Right renal pelvis (tissue), 4 donors: ENCODE measurements at regions not wholly inside any gene's neighbourhood (a gene's known extent, or its start where the extent isn't known, plus 50 kb on each side); places are given as distances from the start of the nearest gene placed in this dataset.

Source experiments
- DNase-seq, 4 donors: peaks; one replicate each; pipeline ENCODE4 v3.0.0-alpha.2; 2013; ENCODE audit warnings: low read depth in 4 of 4, low spot score in 3 of 4, missing footprints in 1 of 4

DNA sequence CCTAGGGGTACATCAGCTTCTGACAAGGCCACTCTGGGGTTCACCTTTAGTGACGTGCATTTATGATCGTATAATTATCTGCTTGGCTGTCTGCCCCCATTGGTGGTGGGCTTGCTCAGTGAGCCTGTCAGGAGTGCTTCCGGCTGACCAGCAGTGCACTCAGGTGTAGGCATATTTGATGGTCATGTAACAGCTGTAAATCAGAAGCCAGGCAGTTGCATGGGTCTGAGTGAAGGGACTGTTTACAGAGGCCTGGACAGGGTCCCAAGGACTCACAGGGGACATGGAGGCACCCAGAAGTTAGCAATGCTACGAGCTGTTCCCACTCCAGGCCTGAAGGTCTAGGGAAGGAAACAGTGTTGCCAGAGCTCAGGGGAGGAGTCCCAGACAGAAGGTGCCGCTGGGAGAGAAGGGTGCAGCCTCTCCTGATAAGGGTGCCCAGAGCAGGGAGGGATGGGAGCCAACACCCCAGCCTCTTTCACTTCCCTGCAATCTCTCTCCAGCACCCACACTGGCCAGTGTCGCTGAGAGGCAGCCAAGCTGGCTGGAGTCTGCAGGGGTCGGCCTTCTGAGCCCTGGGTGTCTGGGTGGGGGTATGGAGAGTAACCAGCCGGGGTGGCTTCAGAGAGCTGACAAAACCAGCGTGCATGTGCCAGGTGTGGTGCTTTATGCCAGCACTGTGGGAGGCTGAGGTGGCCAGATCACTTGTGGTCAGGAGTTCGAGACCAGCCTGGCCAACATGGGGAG is 61.3 kb upstream of the PRR23E start:
- DNase-seq: no peak

DNA sequence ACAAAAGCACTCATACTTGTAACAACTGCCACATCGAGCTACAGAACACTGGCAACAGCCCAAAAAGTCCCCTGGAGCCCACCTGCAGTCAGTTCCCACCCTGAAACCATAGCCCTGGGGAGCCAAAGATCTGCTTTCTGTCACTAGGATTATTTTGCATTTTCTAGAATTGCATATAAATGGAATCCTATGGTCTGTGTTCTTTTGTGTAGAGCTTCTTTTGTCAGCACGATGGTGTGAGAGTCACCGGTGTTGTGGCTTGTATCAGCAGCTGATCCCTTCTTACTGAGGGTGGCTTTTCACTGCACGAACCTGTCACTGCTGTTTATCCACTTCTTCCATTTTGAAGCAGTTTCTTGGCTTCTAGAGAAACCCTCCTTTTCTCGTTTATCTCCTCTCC is 60.1 kb upstream of the PRR23E start:
- DNase-seq: no peak

DNA sequence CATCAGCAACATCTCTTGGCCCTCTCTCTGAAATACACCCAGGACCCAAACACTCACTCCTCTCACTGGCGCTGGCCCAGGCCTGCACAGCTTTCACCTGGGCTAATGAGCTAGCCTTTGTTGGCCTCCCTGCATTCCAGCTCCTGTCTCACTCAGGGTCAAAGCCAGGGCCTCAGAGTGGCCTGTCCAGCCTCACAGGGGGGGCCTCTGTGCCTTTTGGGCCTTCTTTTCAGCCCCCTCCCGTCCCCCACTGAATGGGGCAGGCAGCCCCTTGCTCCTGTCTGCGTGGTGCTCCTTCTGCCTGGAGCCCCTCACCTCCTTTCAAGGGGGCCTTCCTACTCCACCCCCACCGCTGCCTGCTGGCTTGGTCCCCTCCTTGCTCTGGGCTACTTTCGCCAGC is 59.0 kb upstream of the PRR23E start:
- DNase-seq: no peak

DNA sequence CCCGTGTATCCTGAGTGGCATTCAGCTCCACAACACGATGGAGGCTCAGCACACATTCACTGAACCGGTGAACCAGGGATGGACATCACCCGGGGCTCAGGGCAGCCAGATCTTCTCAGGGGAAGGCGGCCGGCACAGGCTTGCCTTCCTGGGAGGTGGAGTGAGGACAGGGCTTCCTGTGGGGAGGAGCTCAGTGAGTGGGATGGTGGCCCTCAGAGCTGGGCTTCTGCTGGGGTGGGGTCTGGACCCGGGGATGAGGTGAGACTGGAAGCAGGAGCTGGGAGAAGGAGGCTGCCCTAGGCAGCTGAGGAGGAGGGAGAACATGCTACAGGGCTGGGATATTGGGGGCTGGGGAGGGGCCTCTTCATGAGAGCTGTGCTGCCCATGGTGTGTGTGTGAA is 58.5 kb upstream of the PRR23E start:
- no peak for DNase-seq

DNA sequence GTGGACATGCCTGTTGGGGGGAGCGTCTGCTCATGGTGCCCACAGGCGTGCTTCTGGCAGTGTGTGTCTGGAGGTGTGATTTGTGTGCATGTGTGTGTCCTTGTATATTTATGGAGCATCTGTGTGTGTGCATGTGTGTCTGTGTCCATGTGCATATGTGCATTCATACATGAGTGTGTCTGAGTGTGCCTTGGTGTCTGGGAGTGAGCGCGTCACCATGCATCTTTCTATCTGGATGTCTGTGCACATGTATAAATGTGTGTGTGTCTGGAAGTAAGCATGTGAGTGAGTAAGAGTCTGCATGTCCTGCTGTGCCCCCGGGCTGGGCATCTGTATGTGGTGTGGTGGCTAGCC is 58.1 kb upstream of the PRR23E start:
- no peak for DNase-seq

DNA sequence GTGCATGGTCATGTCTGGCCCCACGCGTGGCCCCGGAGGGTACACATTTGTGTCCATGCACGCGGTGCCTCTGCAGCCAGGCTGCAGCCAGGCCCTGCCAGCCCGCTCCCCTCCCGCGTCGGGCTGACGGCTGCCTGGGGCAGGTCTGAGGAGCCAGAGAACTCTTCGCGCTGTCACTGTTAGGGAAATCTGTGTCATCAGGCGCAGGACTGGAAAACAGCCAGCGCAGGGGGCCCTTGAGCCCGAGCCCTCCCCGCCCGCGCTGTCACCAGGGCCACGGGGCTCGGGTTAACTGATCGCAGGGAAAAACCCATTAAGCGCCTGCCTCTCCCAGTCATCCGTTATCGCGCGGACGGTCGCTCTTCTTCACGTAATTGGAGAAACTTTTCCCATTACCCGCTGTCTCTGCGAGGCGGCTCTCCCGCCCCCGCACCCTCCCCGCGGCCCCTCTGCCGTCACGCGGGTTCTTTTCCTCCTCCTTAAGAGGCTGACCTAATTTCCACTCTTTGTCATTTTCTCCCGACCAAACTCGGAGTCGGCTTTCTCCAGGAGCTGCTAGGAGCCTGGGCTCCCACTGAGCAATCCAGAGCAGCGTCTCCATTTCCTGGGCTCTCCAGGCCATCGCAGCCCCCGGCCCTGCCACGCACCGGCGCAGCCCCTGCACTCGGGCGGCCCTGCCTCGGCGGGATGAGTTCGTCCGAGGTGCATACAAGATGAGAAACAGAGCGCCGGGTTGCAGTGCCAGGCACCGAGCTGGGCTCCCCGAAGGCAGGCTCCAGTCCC is 57.5 kb upstream of the PRR23E start:
- DNase-seq: no peak

DNA sequence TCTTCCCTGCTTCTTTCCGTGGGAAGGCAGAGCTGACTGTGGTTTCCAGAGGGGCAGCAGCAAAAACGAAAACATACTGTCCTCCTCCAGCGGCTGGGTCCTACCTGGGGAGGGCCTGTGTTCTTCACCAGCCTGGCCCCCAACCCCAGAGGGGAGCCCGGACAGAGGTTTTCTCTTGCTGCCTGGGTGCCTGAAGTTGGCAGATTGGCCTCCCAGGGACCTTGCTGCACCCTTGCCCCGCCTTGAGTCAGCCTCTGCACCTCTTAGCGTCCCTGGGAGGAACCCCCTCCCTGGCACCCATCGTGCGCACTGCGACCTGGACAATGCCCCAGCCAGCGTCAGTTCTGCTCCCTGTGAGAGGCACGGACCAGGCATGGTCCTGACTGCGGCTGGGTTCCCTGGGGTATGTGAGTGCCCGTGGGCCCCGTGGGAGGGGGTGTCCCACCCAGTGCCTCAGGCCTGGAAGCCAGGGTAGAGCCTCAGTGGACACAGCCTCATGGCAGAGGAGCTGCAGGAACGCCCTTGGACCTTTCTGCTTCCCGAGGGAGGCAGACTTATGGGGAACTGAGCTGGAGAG is 56.8 kb upstream of the PRR23E start:
- no peak for DNase-seq

DNA sequence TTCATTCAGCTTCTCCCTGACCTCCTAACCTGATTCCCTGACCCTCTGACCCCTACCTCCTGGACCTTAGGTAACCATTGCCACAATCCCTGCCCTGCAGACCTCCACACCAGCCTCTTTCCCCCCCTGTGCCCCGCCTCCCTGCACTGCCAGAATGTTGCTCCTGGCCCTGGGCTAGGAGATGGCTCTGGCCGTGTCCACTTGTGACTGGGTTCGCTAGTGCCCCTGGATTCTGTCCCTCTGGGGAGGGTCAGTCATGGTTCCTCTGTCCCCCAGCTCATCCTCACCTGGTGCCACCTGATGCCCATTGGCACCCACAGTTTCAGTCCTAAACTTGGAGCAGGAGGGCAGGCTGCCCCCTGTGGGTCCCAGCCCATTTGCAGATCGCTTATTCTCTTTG is 56.2 kb upstream of the PRR23E start:
- DNase-seq: no peak

DNA sequence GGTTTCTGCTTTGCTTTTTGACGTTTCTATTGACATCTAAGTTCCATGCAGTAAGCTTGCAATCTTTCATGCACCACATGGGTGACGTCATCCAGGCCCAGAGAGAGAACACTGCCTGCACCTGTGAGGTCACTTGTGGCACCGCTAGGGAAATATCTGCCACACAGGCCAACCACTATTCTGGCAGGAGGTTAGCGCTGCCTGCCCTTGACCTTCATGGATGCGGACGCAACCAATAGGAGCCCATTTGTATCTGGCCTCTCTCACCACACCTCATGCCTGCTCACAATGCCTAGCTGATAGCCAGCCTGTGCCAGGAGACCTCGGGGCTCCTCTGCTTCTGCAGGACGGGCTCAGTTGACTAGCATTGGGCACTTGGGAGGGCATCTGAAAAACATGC is 55.8 kb upstream of the PRR23E start:
- no peak for DNase-seq

DNA sequence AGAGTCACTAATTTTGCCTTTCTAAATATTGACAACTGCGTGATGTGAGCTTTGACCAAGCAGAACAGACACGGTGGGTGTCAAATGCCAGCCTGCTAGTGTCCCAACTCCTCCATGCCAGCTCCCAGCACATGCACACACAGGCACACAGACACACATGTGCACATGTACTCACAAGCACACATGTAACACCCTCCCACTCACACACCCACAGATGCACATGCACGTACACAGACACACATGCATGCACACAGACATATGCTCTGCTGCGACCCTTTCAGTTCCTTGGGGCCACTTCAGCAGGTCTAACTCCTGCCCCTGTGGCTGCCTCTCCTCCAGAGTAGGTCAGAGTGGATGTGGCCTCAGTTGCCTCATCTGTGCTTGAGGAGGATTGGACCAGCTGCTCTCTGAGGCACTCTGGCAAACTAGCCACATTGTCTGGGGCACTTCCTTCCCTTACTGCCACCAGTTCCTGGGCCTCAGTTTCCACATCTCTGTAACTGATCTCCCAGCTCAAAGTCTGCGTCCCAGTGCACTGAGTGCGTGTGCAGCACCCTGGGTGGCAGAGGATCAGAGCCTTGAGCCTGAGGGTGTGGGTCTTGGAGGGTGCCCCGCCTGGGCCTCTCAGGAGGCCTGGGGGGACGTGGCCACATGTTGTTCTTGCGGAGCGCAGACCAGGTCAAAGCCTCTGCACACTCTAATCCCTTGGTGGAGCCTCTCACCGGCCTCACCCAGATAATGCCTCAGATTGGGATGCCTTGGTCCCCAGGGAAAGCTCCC is 55.0 kb upstream of the PRR23E start:
- no peak for DNase-seq

DNA sequence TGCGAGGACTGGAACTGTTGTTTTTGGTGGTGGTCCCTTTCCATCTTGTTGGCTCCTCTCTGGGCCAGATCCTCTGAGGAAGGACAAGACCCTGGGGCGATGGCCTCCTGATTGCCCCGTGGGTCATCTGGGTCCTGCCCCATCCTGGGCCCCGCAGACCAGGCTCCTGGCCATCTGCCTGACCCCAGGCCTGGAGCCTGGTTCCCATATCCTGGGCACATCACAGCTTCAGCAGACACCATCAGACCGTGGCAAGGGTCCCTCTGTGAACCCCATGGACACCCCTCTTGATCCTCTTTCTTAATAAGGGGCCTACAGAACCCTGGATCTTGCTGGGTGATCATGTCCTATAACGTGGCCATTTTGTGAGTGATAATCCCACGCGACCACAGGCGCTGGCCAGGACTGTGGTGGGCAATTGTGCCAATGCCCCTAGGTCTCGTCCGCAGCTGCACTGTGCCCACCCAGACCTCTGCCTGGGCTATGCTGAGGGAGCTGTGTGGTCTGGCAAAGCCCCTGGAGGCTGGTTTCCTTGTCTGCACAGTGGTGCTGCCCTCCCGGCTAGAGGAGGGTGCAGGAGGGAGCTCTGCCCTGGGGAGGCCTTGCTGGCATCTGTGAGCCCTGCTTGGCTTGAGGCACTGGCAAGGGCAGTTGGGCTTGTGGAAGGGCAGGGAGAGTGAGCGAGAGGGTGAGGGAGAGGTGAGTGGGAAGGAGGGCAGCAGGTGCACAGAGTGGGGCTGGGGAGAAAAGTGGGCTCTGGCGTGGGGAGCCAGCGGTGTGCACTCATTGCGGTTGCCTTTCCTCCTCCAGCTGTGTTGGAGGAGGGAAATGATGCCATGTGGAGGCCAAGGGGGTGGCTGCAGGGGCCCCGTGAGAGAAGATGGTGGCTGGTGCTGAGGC is 53.1 kb upstream of the PRR23E start:
- DNase-seq: no peak

DNA sequence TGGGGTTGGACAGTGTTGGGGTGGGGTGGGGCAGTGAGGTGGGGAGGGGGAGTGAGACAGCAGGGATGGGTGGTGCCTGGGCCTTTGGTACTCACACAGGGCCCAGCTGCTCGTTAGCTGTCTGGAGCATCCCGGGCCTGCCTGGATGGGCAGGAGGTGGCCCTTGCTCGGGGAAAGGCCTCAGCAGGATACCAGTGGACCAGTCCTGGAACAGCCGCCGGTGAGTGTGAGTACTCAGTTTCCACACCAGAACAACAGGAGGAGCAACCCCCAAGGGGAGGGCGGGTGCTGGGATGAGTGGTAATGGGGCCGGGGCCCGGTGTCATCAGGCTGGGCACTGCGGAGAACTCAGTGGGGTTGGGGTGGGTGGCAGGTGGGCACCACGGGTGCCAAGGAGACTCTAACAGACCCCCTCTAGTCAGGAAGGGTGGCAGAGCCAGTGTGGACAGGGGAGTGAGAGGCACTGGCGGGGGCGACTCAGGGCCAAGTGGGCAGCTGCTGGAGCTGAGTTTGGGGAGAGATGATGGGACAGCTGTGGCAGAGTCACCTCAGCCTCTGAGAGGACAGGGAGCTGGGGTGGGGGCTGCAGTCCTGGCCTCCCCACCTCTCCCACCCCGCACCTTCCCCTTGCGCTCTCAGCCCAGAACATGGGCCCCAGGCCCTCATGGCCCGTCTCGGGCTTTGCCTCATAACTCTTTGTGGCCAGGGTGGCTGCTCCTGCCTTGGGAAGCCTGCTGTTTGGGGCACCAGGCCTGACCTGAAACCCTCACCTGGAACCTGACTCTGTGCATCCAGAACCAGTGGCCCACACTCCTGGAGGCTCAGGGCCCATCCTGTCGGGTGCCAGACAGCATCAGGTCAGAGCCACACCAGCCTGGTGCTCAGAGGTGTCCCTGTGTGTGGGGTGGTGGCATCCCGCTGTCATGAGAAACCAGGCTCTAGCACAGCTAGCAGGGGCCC is 52.1 kb upstream of the PRR23E start:
- DNase-seq: no peak

DNA sequence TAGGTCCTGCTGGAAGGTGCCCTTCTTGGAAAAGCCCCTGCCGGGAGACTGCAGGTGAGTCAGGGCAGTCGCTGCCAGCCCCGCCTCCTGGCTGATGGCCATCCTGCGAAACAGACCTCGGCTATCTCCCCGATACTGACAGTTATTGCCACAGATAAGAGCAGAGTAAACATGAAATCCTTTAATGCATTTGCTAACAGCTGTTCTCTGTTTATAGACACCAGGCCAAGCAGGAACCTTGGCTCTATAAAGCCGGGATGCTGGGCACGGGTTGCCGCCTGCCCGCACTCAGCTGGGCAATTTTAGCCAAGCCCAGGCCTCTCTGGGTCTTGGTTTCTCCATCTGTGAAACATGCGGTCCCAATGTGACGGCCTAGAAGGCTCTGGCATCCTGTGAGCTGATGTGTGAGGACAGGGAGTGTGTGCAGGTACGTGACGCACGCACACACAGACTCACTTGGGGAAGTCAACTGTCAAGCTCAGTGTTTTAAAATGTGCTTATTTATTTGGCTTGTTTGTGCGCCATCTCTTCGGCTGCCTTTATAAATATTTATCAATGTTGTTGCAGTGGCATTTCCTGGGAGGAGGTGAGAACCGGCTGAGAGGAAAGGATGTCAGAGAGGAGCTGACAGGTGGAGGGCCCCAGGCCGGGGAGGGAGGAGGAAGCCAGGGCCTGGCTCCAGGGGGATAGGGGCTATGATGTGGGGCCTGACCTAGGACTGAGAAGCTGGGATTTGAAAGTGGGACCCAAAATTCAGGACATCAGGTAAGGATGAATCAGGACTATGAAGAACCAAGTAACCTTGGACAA is 50.8 kb upstream of the PRR23E start:
- no peak for DNase-seq
